ENCODE measurements at regions not wholly inside any gene's neighbourhood (a gene's known extent, or its start where the extent isn't known, plus 50 kb on each side); places are given as distances from the start of the nearest gene placed in this dataset.

GRCh38 chr18:22657619-22658018 lies 239.9 kb upstream of the CTAGE1 start:
- Histone ChIP-seq H3K4ac (ENCODE audit: low read length) (no peak overlapping the region), H4K8ac (ENCODE audit: low read depth, low read length) (no peak overlapping the region), H3K4me1 (ENCODE audit: control insufficient read depth in 2 of 2, insufficient read depth in 1 of 2, low read depth in 1 of 2, low read length in 2 of 2) (no peaks in the 10 kb centered on the region), H3K14ac (ENCODE audit: low read length) (no peak overlapping the region), H2BK15ac (ENCODE audit: low read length) (no peak overlapping the region), H3K4me2 (ENCODE audit: insufficient read depth, low read length, poor library complexity, severe bottlenecking) (no peak overlapping the region), H2AK5ac (ENCODE audit: low read depth, low read length) (no peak overlapping the region), H3K18ac (ENCODE audit: low read length) (no peak overlapping the region), H2BK12ac (ENCODE audit: low read length) (no peak overlapping the region), H2BK5ac (ENCODE audit: low read length) (no peak overlapping the region), H2AFZ (ENCODE audit: low read length) (no peak overlapping the region), H3K23ac (ENCODE audit: low read depth, low read length, poor library complexity) (no peak overlapping the region), H3K27me3 (ENCODE audit: control insufficient read depth in 3 of 3, insufficient read depth in 3 of 3, low read depth in 1 of 3, low read length in 3 of 3) (no peaks in the 10 kb centered on the region), H3K79me1 (ENCODE audit: low read depth, low read length) (no peaks in the 10 kb centered on the region), H3K9me3 (replicated peaks in 1 of 2; ENCODE audit: control insufficient read depth in 2 of 2, insufficient read depth in 1 of 2, low read depth in 1 of 2, low read length in 2 of 2) (no peaks in the 10 kb centered on the region), H3K27ac (replicated peaks; ENCODE audit: low read length) (no peak overlapping the region), H2BK120ac (ENCODE audit: low read depth, low read length) (no peak overlapping the region), H3K4me3 (ENCODE audit: low read length in 2 of 2) (no peak overlapping the region), H3K9ac (ENCODE audit: low read depth, low read length, poor library complexity) (no peak overlapping the region), H3K36me3 (replicated peaks in 1 of 2; ENCODE audit: control insufficient read depth in 2 of 2, insufficient read depth in 2 of 2, low read length in 2 of 2) (no peaks in the 10 kb centered on the region), H4K91ac (ENCODE audit: low read depth, low read length, poor library complexity) (no peak overlapping the region)
- WGBS, 2 donors (ENCODE audit: extremely low coverage in 2 of 2, insufficient read length in 2 of 2, insufficient replicate concordance in 1 of 2), result no CpG with 5 or more reads among the region's 1 CpG
- DNase-seq (ENCODE audit: low spot score), result no peak

GRCh38 chr18:22658318-22658717 lies 240.6 kb upstream of the CTAGE1 start:
- no peak overlapping the region for H3K4me3 ChIP-seq (ENCODE audit: low read length in 2 of 2)
- no peak overlapping the region for H3K4me2 ChIP-seq (ENCODE audit: insufficient read depth, low read length, poor library complexity, severe bottlenecking)
- H2BK120ac ChIP-seq (ENCODE audit: low read depth, low read length), result no peak overlapping the region
- H3K23ac ChIP-seq (ENCODE audit: low read depth, low read length, poor library complexity), result no peak overlapping the region
- H3K14ac ChIP-seq (ENCODE audit: low read length), result no peak overlapping the region
- no peak overlapping the region for H2AFZ ChIP-seq (ENCODE audit: low read length)
- no peak overlapping the region for H4K8ac ChIP-seq (ENCODE audit: low read depth, low read length)
- H4K91ac ChIP-seq (ENCODE audit: low read depth, low read length, poor library complexity), result no peak overlapping the region
- no peak overlapping the region for H2BK15ac ChIP-seq (ENCODE audit: low read length)
- no peak overlapping the region for H2BK12ac ChIP-seq (ENCODE audit: low read length)
- no peak overlapping the region for H3K4ac ChIP-seq (ENCODE audit: low read length)
- no peak overlapping the region for H3K27ac ChIP-seq (replicated peaks; ENCODE audit: low read length)
- no peak overlapping the region for H3K18ac ChIP-seq (ENCODE audit: low read length)
- no peak overlapping the region for H2BK5ac ChIP-seq (ENCODE audit: low read length)
- no peaks in the 10 kb centered on the region for H3K27me3 ChIP-seq (ENCODE audit: control insufficient read depth in 3 of 3, insufficient read depth in 3 of 3, low read depth in 1 of 3, low read length in 3 of 3)
- H3K4me1 ChIP-seq (ENCODE audit: control insufficient read depth in 2 of 2, insufficient read depth in 1 of 2, low read depth in 1 of 2, low read length in 2 of 2), result no peaks in the 10 kb centered on the region
- H3K79me1 ChIP-seq (ENCODE audit: low read depth, low read length), result no peaks in the 10 kb centered on the region
- no peaks in the 10 kb centered on the region for H3K36me3 ChIP-seq (replicated peaks in 1 of 2; ENCODE audit: control insufficient read depth in 2 of 2, insufficient read depth in 2 of 2, low read length in 2 of 2)
- H3K9me3 ChIP-seq (replicated peaks in 1 of 2; ENCODE audit: control insufficient read depth in 2 of 2, insufficient read depth in 1 of 2, low read depth in 1 of 2, low read length in 2 of 2), result no peaks in the 10 kb centered on the region
- no CpG with 5 or more reads among the region's 2 CpGs for WGBS, 2 donors (ENCODE audit: extremely low coverage in 2 of 2, insufficient read length in 2 of 2, insufficient replicate concordance in 1 of 2)
- DNase-seq (ENCODE audit: low spot score), result no peak
- H2AK5ac ChIP-seq (ENCODE audit: low read depth, low read length), result no peak overlapping the region
- H3K9ac ChIP-seq (ENCODE audit: low read depth, low read length, poor library complexity), result no peak overlapping the region

- Histone ChIP-seq H4K8ac (ENCODE audit: low read depth, low read length) (no peak overlapping the region), H2AFZ (ENCODE audit: low read length) (no peak overlapping the region), H3K79me1 (ENCODE audit: low read depth, low read length) (no peaks in the 10 kb centered on the region), H2BK12ac (ENCODE audit: low read length) (no peak overlapping the region), H3K4me2 (ENCODE audit: insufficient read depth, low read length, poor library complexity, severe bottlenecking) (no peak overlapping the region), H3K9me3 (replicated peaks in 1 of 2; ENCODE audit: control insufficient read depth in 2 of 2, insufficient read depth in 1 of 2, low read depth in 1 of 2, low read length in 2 of 2) (no peaks in the 10 kb centered on the region), H3K4ac (ENCODE audit: low read length) (no peak overlapping the region), H2BK5ac (ENCODE audit: low read length) (no peak overlapping the region), H3K4me1 (ENCODE audit: control insufficient read depth in 2 of 2, insufficient read depth in 1 of 2, low read depth in 1 of 2, low read length in 2 of 2) (no peaks in the 10 kb centered on the region), H2BK120ac (ENCODE audit: low read depth, low read length) (no peak overlapping the region), H3K14ac (ENCODE audit: low read length) (no peak overlapping the region), H3K27ac (replicated peaks; ENCODE audit: low read length) (no peak overlapping the region), H3K18ac (ENCODE audit: low read length) (no peak overlapping the region), H3K36me3 (replicated peaks in 1 of 2; ENCODE audit: control insufficient read depth in 2 of 2, insufficient read depth in 2 of 2, low read length in 2 of 2) (no peaks in the 10 kb centered on the region), H2AK5ac (ENCODE audit: low read depth, low read length) (no peak overlapping the region), H3K4me3 (ENCODE audit: low read length in 2 of 2) (no peak overlapping the region), H3K27me3 (ENCODE audit: control insufficient read depth in 3 of 3, insufficient read depth in 3 of 3, low read depth in 1 of 3, low read length in 3 of 3) (no peaks in the 10 kb centered on the region), H4K91ac (ENCODE audit: low read depth, low read length, poor library complexity) (no peak overlapping the region), H3K9ac (ENCODE audit: low read depth, low read length, poor library complexity) (no peak overlapping the region), H3K23ac (ENCODE audit: low read depth, low read length, poor library complexity) (no peak overlapping the region), H2BK15ac (ENCODE audit: low read length) (no peak overlapping the region)
- WGBS, 2 donors (ENCODE audit: extremely low coverage in 2 of 2, insufficient read length in 2 of 2, insufficient replicate concordance in 1 of 2), result no CpG with 5 or more reads among the region's 1 CpG
- no peak for DNase-seq (ENCODE audit: low spot score)
Observed at GRCh38 chr18:22663378-22663777, 245.7 kb upstream of the CTAGE1 start.

- no peak overlapping the region for H4K8ac ChIP-seq (ENCODE audit: low read depth, low read length)
- no peak overlapping the region for H3K27ac ChIP-seq (replicated peaks; ENCODE audit: low read length)
- H2AFZ ChIP-seq (ENCODE audit: low read length), result no peak overlapping the region
- H3K4me3 ChIP-seq (ENCODE audit: low read length in 2 of 2), result no peak overlapping the region
- no peak overlapping the region for H3K14ac ChIP-seq (ENCODE audit: low read length)
- no peaks in the 10 kb centered on the region for H3K4me1 ChIP-seq (ENCODE audit: control insufficient read depth in 2 of 2, insufficient read depth in 1 of 2, low read depth in 1 of 2, low read length in 2 of 2)
- no peak overlapping the region for H2BK120ac ChIP-seq (ENCODE audit: low read depth, low read length)
- WGBS, 2 donors (ENCODE audit: extremely low coverage in 2 of 2, insufficient read length in 2 of 2, insufficient replicate concordance in 1 of 2), result no CpG with 5 or more reads among the region's 4 CpGs
- no peaks in the 10 kb centered on the region for H3K9me3 ChIP-seq (replicated peaks in 1 of 2; ENCODE audit: control insufficient read depth in 2 of 2, insufficient read depth in 1 of 2, low read depth in 1 of 2, low read length in 2 of 2)
- no peak overlapping the region for H2BK15ac ChIP-seq (ENCODE audit: low read length)
- no peak for DNase-seq (ENCODE audit: low spot score)
- H3K18ac ChIP-seq (ENCODE audit: low read length), result no peak overlapping the region
- H3K4me2 ChIP-seq (ENCODE audit: insufficient read depth, low read length, poor library complexity, severe bottlenecking), result no peak overlapping the region
- no peak overlapping the region for H2BK5ac ChIP-seq (ENCODE audit: low read length)
- no peaks in the 10 kb centered on the region for H3K36me3 ChIP-seq (replicated peaks in 1 of 2; ENCODE audit: control insufficient read depth in 2 of 2, insufficient read depth in 2 of 2, low read length in 2 of 2)
- H2AK5ac ChIP-seq (ENCODE audit: low read depth, low read length), result no peak overlapping the region
- no peak overlapping the region for H2BK12ac ChIP-seq (ENCODE audit: low read length)
- no peak overlapping the region for H4K91ac ChIP-seq (ENCODE audit: low read depth, low read length, poor library complexity)
- H3K4ac ChIP-seq (ENCODE audit: low read length), result no peak overlapping the region
- H3K23ac ChIP-seq (ENCODE audit: low read depth, low read length, poor library complexity), result no peak overlapping the region
- no peaks in the 10 kb centered on the region for H3K27me3 ChIP-seq (ENCODE audit: control insufficient read depth in 3 of 3, insufficient read depth in 3 of 3, low read depth in 1 of 3, low read length in 3 of 3)
- no peak overlapping the region for H3K9ac ChIP-seq (ENCODE audit: low read depth, low read length, poor library complexity)
- no peaks in the 10 kb centered on the region for H3K79me1 ChIP-seq (ENCODE audit: low read depth, low read length)
Observed at GRCh38 chr18:22666411-22666940, 248.8 kb upstream of the CTAGE1 start.

Measured in neuronal stem cell (in vitro differentiated cells).